ENCODE measurements at regions not wholly inside any gene's neighbourhood (a gene's known extent, or its start where the extent isn't known, plus 50 kb on each side); places are given as distances from the start of the nearest gene placed in this dataset.

DNA sequence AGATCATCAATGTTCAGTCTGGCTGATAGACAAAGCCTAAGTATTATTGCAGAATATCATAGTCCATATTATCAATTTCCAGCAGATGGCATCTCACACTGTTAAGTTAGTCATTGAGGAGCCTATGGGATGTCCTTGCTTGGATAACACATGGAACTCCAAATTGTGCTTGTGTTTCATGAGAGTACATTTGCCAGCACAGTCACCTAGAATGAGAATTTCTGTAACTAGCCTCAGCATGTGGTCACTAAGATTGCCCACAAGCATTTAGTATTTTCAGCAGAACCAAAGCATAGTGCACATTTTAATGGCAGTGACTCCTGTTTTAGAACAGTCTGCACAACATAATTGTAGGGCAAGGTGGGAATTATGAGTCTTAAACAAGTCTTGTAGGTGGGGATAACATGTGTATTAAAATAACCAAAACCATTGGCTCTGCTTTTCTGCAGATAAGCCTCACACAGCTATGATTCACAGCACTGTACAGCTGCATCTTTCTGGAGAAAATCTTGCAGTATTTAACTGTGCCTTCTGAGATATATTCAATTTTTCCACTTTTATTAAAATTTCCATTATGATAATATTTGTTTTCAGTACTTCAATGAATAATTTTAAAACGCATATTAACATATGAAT, 882.8 kb upstream of the SOX9 start:
- peak; percentile 1 for DNase-seq

DNA sequence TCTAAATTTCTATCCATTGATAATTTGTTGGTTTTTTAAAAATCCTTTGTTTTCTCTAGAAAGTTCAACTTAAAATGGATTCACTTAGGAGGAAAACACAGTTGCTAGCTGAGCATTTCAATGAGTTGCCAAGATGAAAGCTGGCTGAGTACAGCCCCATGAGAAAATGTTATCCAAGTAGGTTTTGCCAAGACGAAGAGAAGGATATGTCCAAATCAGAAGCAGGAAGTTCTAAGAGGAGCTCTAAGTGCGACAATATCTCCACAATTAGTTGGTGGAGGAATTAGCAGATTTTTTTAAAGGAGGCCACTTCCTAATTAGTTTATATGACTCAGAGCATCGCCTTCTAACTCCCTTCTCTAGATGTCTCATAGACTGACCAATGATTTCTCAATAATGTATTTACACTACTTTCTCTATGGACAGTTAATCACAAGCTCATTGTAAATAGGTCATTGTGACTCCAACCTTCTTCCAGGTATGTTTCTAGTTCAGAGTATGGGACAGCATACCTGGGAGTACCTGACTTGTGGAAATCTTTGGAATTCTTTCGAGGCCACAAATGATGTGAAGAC, 873.3 kb upstream of the SOX9 start:
- DNase-seq: no peak

DNA sequence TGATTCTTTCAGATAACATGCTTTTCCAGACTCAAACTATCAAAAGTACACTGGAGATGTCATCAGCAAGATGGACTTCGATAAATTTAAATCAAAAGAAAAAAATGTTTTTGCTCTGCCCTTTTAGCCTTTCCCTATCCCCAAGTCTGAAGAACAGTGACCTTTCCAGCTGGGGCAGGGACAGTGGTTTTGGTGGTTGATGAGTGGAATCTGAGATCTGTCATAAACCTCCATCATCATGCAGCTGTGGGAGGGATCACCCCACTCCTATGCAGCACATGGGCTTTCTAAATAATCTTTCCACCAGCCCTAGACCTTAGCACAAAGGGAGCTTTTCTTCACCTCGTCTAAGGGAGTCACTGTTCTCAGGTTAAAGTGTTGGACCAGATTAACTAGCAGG, 869.5 kb upstream of the SOX9 start:
- DNase-seq: no peak

DNA sequence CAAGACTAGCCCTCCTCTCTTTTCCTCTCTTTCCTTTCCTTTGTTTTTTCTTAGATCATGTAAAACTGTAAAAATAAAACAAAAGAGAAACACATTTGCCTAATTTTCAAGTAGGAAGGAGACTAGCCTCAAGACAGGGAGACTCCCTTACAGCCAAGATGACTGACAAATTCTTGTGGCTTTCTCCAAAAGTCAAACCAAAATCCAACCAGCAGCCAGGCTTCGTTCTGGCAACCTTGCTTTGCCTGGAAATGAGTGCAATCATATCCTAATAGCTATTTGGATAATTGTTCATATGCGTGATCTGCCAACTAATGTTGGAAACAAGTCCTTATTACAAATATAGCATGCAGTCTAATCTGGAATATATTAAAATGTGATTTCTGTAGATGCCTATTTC, 868.9 kb upstream of the SOX9 start:
- no peak for DNase-seq

DNA sequence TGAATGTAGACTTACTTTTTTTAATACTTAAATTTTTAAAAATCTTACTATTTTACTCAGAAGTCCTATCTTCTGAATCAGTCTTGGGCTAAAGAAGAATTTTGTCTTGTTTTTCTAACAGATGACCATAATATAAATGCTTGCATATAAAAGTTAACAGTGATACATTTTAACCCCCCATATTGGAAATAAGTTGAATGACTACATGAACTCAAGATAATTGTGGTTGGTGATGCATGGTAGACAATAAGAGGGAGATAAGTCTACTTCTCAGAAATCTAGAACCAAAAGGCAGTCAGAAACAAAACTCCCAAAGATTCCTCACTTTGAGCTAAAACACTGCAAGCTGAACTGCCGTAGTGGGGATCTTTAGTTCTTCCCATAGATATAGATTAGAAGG, 868.4 kb upstream of the SOX9 start:
- DNase-seq: no peak

DNA sequence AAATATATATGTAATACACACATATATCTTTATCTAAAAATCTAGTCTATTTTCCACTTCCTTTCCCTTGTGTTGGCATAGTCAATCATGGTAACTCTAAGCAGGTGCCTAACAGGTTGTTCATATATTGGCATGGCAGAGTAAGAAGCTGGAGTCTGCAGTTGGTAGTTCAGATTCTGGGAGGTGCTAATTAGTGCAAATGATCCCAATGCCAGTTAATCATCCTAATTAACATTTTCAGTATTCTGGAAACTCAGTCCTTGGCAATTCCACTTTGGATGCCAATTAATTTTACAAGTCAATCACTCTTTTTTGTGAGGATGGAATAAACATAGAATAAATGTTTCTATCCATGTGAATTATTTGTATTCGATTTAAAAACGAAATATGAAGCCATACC, 863.7 kb upstream of the SOX9 start:
- no peak for DNase-seq

DNA sequence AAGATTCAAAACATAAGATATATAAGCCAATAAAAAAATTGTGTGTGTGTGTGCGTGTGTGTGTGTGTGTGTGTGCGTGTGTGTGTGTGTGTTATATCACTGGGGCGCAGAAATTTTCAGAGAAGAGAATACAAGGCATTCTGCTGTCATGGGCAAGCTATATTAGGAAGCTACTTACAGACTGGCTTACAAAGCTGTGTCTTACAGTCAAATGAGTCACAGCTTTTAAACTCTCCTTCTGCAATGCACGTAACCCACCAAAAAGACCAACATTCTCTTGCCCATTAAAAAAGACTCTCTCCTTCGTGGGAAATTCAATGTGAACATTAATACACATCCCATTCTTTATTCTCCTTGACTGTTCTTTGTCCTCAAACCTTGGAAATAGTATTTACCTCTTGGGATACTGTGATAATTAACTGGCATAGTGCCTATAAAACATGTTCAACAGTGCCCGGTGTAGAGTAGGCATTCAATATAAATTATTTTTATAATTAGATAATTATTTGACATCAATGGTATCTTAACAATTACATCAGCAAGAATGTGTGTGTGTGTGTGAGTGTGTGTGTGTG, 860.4 kb upstream of the SOX9 start:
- DNase-seq: no peak

DNA sequence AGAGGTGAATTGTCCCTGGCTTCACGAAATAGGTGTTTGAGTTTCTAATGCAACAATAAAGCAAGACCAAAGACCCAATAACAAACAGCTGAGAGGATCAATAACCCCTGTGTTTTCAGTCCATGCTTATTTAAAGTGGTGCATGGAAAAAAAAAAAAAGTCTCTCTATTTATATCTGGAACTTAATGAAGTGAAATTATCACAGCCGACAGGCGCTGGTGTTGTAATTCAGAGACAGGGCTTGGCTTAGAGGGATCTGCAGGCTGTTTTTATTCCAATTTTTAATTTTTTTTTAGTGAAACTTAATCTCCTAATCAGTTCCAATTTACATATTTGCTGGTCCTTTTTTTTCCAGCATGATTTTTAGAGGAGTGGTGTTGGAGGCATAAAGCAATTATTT, 858.2 kb upstream of the SOX9 start:
- DNase-seq: no peak

DNA sequence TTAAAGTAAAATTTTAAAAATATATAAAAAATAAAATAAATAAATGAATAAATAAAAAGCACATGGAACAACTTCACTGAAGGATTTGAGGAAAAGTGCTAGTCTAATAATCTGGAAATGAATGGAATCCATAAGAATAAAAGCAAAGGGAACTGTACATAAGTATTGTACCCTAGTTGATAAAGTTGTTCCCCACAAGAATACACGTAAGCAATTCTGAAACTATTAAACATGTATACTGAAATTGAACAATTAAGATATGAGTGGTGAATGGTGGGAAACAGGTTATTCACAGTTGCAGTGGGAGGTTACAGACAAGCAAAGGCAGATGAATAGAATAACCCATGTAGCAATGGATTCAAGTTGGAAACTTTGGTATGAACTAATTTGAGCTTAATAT, 853.2 kb upstream of the SOX9 start:
- DNase-seq: no peak

DNA sequence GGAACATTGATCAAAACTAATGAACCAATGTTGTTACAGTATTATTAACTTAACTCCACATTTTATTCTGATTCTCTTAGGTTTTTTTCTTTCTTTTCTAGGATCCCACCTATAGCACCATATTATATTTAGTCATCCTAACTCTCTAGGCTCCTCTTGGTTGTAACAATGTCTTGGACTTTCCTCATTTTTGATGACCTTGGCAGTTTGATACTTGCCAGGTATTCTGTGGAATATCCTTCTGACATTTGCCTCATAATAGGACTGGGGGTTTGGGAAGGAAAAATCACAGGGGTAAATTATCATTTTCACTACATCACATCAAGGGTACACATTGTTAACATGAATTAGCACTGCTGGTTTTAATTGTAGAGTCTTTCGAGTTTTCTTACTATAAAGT, 851.6 kb upstream of the SOX9 start:
- no peak for DNase-seq

DNA sequence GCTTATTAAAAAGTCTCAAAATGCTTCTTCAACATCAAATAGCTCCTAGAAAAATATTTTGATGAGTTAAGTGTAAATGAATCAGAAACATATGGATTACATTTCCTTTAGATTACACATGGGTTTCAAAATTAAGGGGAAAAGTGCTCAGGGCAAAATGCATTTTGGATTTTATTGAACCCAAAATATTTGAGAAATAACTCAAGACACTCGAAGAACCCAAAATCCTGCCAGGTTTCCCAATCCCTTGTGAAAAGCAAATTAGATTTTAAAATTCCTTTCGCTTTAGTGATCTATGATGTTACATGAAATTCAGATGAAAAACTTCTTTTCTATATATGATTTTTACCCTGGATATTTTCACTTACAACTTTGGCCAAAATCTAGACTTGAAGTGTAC, 847.4 kb upstream of the SOX9 start:
- no peak for DNase-seq

DNA sequence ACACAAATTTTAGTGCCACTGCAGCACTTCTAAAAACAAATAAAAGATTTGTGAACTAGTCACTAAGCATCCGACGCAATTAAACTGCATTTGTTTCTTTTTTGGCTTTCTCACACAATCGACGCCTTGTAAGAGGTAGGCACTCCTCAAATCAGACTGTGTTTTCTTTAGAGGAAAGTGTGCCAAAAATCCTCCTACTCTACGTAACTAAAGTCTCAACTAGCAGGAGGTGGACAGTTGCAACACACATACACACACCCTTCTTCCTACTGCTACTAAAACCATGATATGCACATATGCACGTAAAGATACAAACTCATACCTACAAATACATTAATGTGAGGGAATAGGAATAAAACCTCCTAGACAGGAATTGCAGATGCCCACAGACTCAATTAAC, 844.7 kb upstream of the SOX9 start:
- DNase-seq: no peak

DNA sequence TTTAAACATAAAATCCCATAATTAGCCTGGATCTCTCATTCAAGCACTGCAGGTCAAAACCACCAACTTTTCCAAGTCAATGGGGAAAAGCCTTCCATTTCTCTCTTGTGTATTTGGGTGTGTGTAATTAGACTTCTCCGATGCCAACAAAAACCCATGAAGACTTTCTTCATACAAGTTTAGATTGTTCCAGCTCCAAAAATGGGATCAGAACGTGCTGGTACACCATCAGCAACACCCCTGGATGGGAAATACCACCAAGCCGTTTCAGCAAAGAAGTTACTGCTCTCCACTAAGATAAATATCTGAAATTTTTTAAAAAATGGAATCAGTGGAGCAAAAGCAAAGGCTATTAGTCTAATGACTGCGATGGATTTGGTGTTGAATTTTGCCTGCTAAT, 837.3 kb upstream of the SOX9 start:
- no peak for DNase-seq

DNA sequence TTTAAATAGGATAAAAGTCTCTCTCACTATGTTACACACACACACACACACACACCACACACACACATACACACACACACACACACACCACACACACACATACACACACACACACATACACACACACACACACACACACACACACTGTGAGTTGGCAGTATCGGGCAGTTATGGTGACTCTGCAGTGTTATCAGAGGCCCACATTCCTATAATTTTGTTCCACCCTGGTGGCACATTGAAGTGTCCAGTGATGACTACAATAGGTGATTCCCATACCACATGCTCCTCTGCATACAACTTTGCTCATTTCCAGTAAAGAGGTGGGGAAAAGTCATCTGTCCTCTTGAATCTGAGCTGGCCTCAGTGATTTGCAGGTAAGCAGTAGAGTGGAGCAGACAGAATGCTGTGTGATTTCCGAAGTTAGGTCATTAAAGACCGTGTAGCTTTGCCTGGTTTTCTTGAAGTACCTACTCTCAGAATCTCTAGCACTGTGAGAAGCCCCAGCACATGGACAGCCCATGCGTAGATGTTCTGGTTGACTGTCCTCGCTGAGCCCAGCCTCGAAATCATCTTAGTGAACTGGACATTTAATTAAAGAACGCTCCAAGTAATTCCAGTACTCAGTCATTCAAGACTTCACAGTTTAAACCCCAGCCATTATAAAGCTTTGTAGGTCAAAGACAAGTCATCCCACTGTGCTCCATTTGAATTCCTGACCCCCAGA, 836.6 kb upstream of the SOX9 start:
- DNase-seq: no peak

DNA sequence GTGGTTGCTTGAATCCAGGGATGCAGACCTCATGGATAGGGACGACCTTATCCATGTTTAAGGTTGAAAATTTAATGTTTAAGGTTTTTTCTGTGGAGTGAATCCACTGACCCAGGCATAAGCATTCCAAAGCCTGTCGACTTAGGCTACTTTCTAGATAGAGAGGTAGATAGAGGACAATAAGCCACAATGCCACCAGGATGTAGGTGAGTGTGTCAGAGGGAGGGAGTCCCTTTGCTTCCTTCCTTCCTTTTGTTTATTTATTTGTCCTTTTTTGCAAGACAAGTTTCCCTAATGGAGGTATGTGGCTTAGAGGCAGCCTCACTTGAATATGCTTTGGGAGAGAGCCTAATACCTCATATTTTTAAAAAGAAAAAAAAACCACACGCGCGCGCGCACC, 834.2 kb upstream of the SOX9 start:
- DNase-seq: no peak

DNA sequence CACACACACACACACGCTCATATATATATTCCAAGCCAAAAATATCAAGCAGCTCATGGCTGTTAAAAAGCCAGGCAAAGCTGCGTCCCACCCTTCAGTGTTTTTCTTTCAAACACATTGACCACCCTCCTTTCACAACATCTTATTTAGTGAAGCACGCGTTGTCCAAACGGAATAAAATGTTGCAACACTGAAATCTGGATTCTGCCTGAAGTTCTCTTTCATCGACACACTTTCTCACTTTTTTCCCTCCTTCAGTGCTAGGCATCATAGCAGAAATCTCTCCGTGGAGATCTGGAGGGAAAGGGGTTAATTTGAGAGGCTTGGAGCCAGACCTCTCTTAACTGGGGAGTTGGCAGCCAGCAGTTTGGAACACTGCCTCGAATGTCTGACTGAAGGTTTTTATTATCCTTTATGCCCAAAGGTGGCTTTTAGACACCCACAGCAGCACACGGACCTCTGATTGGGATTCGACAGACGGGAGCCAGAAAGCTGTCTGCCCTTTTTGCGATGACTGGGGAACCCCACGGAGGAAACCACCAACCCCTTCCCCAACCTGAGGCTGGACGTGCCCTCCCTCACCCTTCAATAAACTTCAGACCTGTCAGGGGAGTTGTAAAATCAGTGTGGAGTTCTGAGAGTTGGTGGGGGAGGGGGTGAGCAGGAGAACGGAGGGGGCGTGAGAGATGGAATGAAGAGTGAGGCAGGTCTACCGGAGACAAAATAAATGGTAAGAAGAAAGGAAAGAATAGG, 833.6 kb upstream of the SOX9 start:
- no peak for DNase-seq

DNA sequence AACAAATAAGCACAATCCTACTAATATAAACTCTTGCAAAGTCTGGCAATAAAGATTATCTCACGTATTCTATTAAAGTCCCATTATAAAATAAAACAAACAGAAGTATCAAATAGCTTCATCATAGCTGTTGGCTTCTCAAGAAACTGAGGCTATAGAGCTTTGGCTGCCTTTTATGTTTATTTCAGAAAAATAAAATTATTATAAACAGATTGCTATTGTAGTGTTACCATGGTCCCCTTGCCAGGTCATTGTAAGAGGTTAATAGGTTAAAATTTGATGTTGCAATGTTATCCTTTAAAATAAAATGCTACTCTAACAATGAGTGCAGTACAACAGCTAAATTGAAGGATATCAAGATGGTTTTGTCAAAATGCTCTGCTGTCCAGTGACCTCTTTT, 828.8 kb upstream of the SOX9 start:
- no peak for DNase-seq

DNA sequence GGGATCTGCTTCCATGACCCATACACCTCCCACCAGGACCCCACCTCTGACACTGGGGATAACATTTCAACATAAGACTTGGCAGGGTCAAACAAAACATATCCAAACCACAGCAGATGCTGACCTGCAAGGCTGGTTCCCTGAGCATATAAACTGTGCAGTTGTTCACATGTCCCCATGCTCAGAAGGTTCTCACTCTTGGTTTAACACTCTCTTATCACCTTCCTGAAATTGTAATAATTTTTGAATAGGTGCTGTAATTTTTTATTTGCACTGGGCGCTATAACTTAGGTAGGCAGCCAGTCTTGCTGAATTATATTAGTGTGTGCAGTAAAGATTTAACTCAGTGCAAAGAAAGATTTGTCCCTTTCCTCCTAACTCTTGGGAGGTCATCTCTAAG, 824.8 kb upstream of the SOX9 start:
- no peak for DNase-seq

DNA sequence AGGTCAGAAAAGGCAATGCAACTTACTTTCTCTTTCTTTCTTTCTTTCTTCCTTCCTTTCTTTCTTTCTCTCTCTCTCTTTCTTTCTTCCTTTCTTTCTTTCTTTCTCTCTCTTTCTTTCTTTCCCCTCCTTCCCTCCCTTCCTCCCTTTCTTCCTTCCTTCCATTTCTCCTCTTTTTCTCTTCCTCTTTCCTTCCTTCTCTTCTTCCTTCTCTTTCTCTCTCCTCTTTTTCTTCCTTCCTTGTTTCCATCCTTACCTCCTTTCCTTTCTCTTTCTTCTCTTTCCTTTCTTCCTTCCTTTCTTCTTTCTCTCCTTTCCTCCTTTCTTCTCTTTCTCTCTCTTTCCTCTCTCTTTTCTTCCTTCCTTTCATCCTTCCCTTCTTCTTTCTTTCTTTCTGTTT, 819.8 kb upstream of the SOX9 start:
- no peak for DNase-seq

DNA sequence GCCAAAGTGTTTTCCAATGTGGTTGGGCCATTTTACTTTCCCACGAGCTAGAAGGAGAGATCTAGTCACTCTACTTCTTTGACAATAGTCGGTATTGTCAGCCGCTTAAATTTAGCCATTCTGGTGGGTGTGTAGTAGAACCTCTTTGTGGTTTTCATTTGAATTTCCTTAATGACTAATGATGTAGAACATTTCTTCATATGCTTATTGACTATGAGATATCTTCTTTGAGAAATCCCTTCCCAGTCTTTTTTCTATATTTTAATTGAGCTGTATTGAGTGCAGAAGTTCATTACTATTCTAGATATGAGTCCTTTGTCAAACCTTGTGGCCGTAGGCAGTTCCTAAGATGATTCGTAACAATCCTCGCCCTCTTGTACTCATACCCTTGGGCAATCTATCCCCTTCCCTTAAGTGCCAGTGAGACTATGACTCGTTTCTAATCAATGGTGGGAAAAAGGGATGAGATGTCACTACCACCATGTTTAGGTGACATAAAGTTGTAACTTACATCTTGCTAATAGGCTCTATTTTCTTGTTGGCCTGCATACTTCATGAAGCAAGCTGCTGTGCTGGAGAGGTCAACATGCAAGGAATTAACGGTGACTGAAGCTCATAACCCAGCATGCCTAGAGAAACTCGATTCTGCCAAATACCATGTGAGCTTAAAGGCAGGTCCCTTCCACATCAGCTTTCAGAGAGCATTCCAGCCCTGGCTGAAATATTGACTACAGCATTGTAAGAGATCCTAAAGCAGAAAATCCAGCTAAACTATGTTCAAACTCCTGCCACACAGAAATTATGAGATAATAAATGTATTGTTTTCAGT, 817.9 kb upstream of the SOX9 start:
- DNase-seq: no peak

DNA sequence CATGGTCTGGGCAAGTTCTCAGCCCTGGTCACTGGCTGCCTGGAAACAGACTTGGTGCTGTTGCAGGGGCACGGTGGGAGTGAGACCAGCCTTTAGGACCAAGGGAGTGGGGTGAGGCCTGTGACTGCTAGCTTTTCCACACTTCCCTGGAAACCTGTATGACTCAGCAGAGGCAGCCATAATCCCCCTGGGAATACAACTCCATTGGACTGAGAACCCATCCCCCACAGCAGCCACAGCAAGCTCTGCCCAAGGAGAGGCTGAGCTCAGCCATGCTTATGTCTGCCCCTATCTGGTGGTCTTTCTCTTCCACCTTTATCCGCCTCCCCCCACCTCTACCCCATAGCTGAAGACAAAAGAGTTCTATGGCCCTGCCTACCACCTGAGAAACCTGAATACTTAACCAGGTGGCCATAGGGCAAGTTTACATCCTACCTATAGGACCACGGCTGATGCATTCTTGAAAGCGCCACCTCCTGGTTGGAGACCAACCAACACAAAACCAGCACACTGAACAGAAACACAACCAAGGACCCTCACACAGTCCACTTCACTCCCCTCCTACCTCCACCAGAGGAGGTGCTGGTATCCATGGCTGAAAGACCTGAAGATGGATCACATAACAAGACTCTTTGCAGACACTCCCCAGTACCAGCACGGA, 816.2 kb upstream of the SOX9 start:
- DNase-seq: no peak

DNA sequence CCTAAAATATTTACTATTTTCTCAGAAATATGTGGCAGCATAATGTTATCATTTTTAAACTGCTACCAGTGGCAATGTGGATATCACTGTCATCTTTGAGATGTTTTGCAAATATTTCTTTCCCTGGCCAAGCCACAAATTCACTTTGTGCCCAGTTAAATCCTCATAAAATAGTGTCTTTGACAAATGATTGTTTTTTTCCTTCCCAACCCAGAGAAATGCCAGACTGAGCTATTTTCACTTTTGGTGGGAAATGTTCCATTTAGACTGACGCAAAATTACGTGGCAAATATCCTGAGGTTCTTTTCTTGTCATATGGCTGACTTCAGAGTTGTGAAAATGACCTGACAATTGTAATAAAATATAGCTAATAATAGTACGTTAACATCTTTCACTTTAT, 807.0 kb upstream of the SOX9 start:
- no peak for DNase-seq
